CD4-positive, CD25-positive, alpha-beta regulatory T cell (primary cell): ENCODE measurements at regions not wholly inside any gene's neighbourhood (a gene's known extent, or its start where the extent isn't known, plus 50 kb on each side); places are given as distances from the start of the nearest gene placed in this dataset.
A peak's percentile ranks its signal among the peaks of the same experiment; 100 is the strongest.

Source experiments
- ATAC-seq, 2 donors: fragments of 150-1000 bp; cut with Tn5 transposase; one replicate each; pipeline ENCODE4 v1.10.0; 2021; ENCODE audit warnings: low read depth in 2 of 2, moderate number of reproducible peaks in 2 of 2, moderate library complexity in 1 of 2
- DNase-seq, 3 donors: peaks; one replicate each; pipeline versions ENCODE4 v3.0.0 to v3.0.0-alpha.2; 2012 to 2022; ENCODE audit warnings: mixed read lengths in 1 of 3
- H3K27ac ChIP-seq: one replicate; pipeline ENCODE4 v1.7.0; 2013; ENCODE audit warnings: mild to moderate bottlenecking, low read length; ENCODE audit not compliant: insufficient read depth, poor library complexity, severe bottlenecking
- H3K27me3 ChIP-seq: one replicate; pipeline ENCODE4 v1.7.0; 2013; ENCODE audit warnings: low read length; ENCODE audit not compliant: control insufficient read depth, insufficient read depth
- H3K36me3 ChIP-seq: one replicate; pipeline ENCODE4 v1.7.0; 2013; ENCODE audit warnings: mild to moderate bottlenecking, low read length, moderate library complexity; ENCODE audit not compliant: control insufficient read depth, insufficient read depth
- H3K4me1 ChIP-seq: 2 replicates; pipeline ENCODE4 v1.7.0; 2013; ENCODE audit warnings: mild to moderate bottlenecking, low read length; ENCODE audit not compliant: insufficient read depth, control insufficient read depth, poor library complexity, severe bottlenecking
- H3K4me3 ChIP-seq: one replicate; pipeline ENCODE4 v1.7.0; 2013; ENCODE audit warnings: low read depth, mild to moderate bottlenecking, low read length, moderate library complexity
- H3K9me3 ChIP-seq, 2 experiments: 1 replicate in 1 of 2; 2 replicates in 1 of 2; pipeline ENCODE4 v1.7.0; 2013; ENCODE audit warnings: low read length in 2 of 2, mild to moderate bottlenecking in 1 of 2, moderate library complexity in 1 of 2; ENCODE audit not compliant: control insufficient read depth in 2 of 2
- H3K27ac Mint-ChIP-seq, 3 donors: one replicate each; pipeline ENCODE4 v1.8.0; 2020 to 2022; ENCODE audit warnings: mild to moderate bottlenecking in 3 of 3, mixed read lengths in 3 of 3, moderate library complexity in 2 of 3
- H3K27me3 Mint-ChIP-seq: one replicate; pipeline ENCODE4 v1.8.0; 2022; ENCODE audit warnings: mild to moderate bottlenecking, mixed read lengths
- H3K36me3 Mint-ChIP-seq: one replicate; pipeline ENCODE4 v1.8.0; 2020; ENCODE audit warnings: mixed read lengths
- H3K4me1 Mint-ChIP-seq, 4 donors: one replicate each; pipeline ENCODE4 v1.8.0; 2020 to 2022; ENCODE audit warnings: mixed read lengths in 4 of 4, mild to moderate bottlenecking in 1 of 4
- H3K4me3 Mint-ChIP-seq, 4 donors: one replicate each; pipeline ENCODE4 v1.8.0; 2020 to 2022; ENCODE audit warnings: mild to moderate bottlenecking in 4 of 4, mixed read lengths in 4 of 4, moderate library complexity in 3 of 4
- H3K9me3 Mint-ChIP-seq, 7 donors: one replicate each; pipeline ENCODE4 v1.8.0; 2020 to 2022; ENCODE audit warnings: mixed read lengths in 7 of 7, mild to moderate bottlenecking in 3 of 7, moderate library complexity in 2 of 7

DNA sequence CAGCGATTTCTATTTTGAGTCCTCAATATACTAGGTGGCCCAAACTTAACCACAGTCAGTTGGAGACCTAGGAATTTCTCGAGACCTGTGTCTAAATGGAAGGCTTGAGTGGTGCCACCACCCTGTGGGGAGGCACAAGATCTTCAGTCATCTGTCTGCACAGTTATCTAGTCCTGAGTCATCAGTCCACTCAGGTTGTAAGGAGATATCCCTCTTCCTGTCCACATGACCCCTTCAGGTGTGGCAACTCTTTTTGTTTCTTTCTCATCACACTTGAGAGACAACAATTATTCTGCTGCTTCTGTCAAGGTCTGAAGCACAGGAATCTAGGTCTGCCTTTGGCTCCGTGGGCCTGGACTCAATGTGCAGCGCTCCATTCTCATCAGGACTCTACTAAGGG lies 64.4 kb upstream of the IBSP start:
- Histone ChIP-seq H3K27ac (no peak overlapping the region), H3K9me3 (no peaks in the 10 kb centered on the region), H3K4me1 (no peaks in the 10 kb centered on the region), H3K36me3 (no peaks in the 10 kb centered on the region), H3K27me3 (no peaks in the 10 kb centered on the region), H3K4me3 (no peak overlapping the region)
- Mint-ChIP-seq H3K4me1 (no peaks in the 10 kb centered on the region), H3K4me3 (no peak overlapping the region), H3K9me3 (peaks cover 0 to under 1% (median 0%) of the 10 kb centered on the region in 7 donors), H3K27ac (no peak overlapping the region), H3K27me3 (no peaks in the 10 kb centered on the region), H3K36me3 (no peaks in the 10 kb centered on the region)
- no peak for DNase-seq
- no peak for ATAC-seq

DNA sequence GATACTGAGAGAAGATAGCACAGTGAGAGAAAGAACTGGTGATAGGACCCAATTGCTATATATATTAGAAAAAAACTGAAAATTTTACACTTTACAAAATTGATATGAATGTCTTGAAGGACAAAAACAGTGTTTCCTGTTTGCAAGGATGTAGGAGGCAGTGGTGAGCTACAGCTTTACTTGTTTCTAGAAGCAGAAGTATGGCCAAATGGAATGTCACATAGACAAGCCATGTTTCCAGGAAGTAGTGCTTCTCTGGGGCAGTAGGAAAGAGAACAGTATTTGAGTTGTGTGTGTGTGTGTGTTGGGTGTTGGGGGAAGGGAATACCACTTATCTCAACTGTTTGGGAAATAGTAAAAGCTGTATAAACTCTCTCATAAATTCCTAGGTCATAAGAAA lies 60.9 kb upstream of the IBSP start:
- ATAC-seq = no peak

DNA sequence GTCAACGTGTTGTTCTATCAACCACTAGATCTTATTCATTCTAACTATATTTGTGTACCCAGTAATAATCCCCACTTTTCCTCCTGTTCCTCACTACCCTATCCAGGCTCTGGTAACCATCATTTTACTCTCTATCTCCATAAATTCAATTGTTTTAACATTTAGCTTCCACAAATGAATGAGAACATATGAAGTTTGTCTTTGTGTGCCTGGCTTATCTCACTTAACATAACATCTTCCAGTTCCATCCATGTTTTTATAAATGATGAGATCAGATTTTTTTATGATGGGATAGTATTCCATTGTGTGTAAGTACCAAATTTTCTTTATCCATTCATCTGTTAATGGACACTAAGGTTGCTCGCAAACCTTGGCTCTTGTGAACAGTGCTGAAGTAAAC lies 59.9 kb upstream of the IBSP start:
- Mint-ChIP-seq H3K27ac (no peak overlapping the region), H3K27me3 (peaks cover 7% of the 10 kb centered on the region), H3K4me1 (no peaks in the 10 kb centered on the region), H3K36me3 (no peaks in the 10 kb centered on the region), H3K4me3 (no peak overlapping the region), H3K9me3 (peaks cover 0 to 2% (median 0%) of the 10 kb centered on the region in 7 donors)
- no peak overlapping the region for H3K27ac ChIP-seq
- no peaks in the 10 kb centered on the region for H3K4me1 ChIP-seq
- no peak overlapping the region for H3K4me3 ChIP-seq
- peaks cover 1% of the 10 kb centered on the region for H3K27me3 ChIP-seq
- no peak for ATAC-seq
- no peaks in the 10 kb centered on the region for H3K9me3 ChIP-seq
- no peaks in the 10 kb centered on the region for H3K36me3 ChIP-seq
- no peak for DNase-seq

More for the DNA sequence above, 60.9 kb upstream of the IBSP start:
- Mint-ChIP-seq H3K4me1 (no peaks in the 10 kb centered on the region), H3K4me3 (no peak overlapping the region), H3K27me3 (peaks cover 7% of the 10 kb centered on the region), H3K9me3 (peaks cover 0 to 2% (median 0%) of the 10 kb centered on the region in 7 donors), H3K27ac (no peak overlapping the region), H3K36me3 (no peaks in the 10 kb centered on the region)
- Histone ChIP-seq H3K36me3 (no peaks in the 10 kb centered on the region), H3K4me3 (no peak overlapping the region), H3K4me1 (no peaks in the 10 kb centered on the region), H3K9me3 (no peaks in the 10 kb centered on the region), H3K27me3 (peaks cover 1% of the 10 kb centered on the region), H3K27ac (no peak overlapping the region)
- DNase-seq = no peak

DNA sequence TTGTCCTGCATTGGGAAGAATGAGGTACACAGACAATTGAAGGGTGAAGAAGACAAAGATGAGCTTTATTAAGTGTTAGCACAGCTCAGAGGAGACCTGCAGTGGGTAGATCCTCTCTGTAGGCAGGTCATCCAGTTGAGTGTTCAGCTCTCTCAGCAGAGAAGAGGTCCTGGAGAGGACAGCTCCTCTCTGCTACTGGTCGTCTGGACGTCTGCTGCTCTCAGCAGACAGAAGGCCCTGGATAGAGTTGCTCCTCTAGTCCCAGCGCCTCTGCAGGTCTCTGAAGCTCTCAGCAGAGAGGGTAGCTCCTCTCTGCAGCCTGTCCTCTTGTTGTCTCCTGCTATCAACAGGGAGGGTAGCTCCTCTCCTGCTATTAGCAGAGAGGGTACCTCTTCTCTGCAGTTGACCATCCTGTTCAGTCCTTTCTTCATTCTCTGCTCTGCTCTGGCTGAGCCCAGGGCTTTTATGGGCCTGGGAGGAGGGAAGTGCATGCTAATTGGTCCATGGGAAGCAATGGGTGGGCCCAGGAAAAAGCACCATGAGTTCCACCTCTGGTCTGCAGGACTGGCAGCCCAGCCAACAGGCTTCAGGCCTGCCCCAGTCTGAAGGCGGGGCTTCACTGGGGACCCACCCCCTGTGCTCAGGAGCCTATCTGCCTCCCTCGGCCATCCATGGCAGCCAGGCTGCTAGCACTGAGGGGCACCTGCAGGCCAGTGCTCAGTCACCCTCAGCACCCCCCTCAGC lies 54.1 kb upstream of the IBSP start:
- H3K4me1 ChIP-seq = no peaks in the 10 kb centered on the region
- no peak overlapping the region for H3K27ac ChIP-seq
- H3K27me3 ChIP-seq = peaks cover 1% of the 10 kb centered on the region
- H3K4me3 Mint-ChIP-seq = no peak overlapping the region
- H3K9me3 Mint-ChIP-seq = peaks cover 0 to 2% (median 0%) of the 10 kb centered on the region in 7 donors
- no peaks in the 10 kb centered on the region for H3K36me3 Mint-ChIP-seq
- H3K4me1 Mint-ChIP-seq = no peaks in the 10 kb centered on the region
- ATAC-seq (no peak), DNase-seq (no peak)
- peaks cover 11% of the 10 kb centered on the region for H3K27me3 Mint-ChIP-seq
- H3K9me3 ChIP-seq = no peaks in the 10 kb centered on the region
- H3K4me3 ChIP-seq = no peak overlapping the region
- peak overlapping the region in 1 of 3 donors; percentile 70 for H3K27ac Mint-ChIP-seq
- H3K36me3 ChIP-seq = no peaks in the 10 kb centered on the region

DNA sequence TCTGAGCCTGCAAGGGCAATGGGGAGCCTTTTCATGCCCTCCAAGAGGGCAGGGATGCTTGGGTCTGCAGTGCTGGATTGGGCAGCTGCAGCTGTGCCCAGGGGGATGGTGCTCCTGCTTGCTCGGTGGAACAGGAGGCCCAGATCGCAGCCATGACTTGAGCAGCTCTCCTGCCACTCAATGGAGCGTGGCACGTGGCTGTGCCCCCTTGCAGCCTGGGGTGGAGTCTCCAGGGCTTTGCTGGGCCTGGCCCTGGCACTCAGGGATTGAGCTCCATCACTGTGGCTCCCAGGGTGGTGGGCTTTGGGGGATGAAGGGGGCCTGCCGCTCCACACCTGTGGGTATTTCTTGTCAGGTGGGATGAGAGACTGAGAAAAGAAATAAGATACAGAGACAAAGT lies 53.4 kb upstream of the IBSP start:
- no peak for ATAC-seq
- Histone ChIP-seq H3K36me3 (no peaks in the 10 kb centered on the region), H3K27me3 (peaks cover 1% of the 10 kb centered on the region), H3K4me1 (no peaks in the 10 kb centered on the region), H3K4me3 (no peak overlapping the region), H3K9me3 (no peaks in the 10 kb centered on the region), H3K27ac (no peak overlapping the region)
- peaks cover 0 to 2% (median 0%) of the 10 kb centered on the region in 7 donors for H3K9me3 Mint-ChIP-seq
- H3K27ac Mint-ChIP-seq = no peak overlapping the region
- no peaks in the 10 kb centered on the region for H3K36me3 Mint-ChIP-seq
- no peak for DNase-seq
- H3K4me1 Mint-ChIP-seq = no peaks in the 10 kb centered on the region
- H3K4me3 Mint-ChIP-seq = no peak overlapping the region
- H3K27me3 Mint-ChIP-seq = peaks cover 10% of the 10 kb centered on the region
